H1 (cell line): ENCODE measurements at regions not wholly inside any gene's neighbourhood (a gene's known extent, or its start where the extent isn't known, plus 50 kb on each side); places are given as distances from the start of the nearest gene placed in this dataset.

ENCODE experiments used
- CTCF ChIA-PET: fragments of 300-600 bp; sonication (Branson Sonifier 250); formaldehyde crosslinking; loops from one replicate; lab custom pipeline; 2021; ENCODE audit not compliant: partially characterized antibody; lab: Charles Lee
- POLR2A ChIA-PET: fragments of 300-600 bp; sonication (Branson Sonifier 250); formaldehyde crosslinking; loops from one replicate; lab custom pipeline; 2021; ENCODE audit warnings: inconsistent platforms; ENCODE audit not compliant: partially characterized antibody; lab: Charles Lee
- DNase-seq, 2 experiments: peaks; one replicate each; pipeline versions ENCODE4 v3.0.0 to v3.0.0-alpha.2; 2010 to 2022; ENCODE audit warnings: low spot score in 2 of 2, low read depth in 1 of 2, mixed read lengths in 1 of 2
- FAIRE-seq: peaks from 2 replicates; lab custom pipeline; 2011; peaks lifted over from hg19 to GRCh38; lab: Jason Lieb, UNC
- H2AFZ ChIP-seq: 2 replicates; pipeline ENCODE4 v1.8.1; 2012; ENCODE audit warnings: low read length, inconsistent platforms
- H2AK5ac ChIP-seq: 2 replicates; pipeline ENCODE4 v1.6.1; 2013; ENCODE audit warnings: low read depth, low read length
- H2BK120ac ChIP-seq: replicated peaks from 2 replicates; pipeline ENCODE3; 2013; ENCODE audit warnings: low read depth, low read length, inconsistent platforms
- H2BK12ac ChIP-seq: 2 replicates; pipeline ENCODE4 v1.6.1; 2013; ENCODE audit warnings: low read depth, low read length
- H2BK15ac ChIP-seq: 2 replicates; pipeline ENCODE4 v1.6.1; 2013; ENCODE audit warnings: low read length
- H2BK20ac ChIP-seq: 2 replicates; pipeline ENCODE4 v1.6.1; 2013; ENCODE audit warnings: low read length
- H2BK5ac ChIP-seq: 2 replicates; pipeline ENCODE4 v1.6.1; 2013; ENCODE audit warnings: low read depth, low read length
- H3K14ac ChIP-seq: 2 replicates; pipeline ENCODE4 v1.6.1; 2013; ENCODE audit warnings: inconsistent platforms; ENCODE audit not compliant: insufficient read length
- H3K18ac ChIP-seq: 2 replicates; pipeline ENCODE4 v1.6.1; 2013; ENCODE audit warnings: low read length; ENCODE audit errors: extremely low read depth
- H3K23ac ChIP-seq: 2 replicates; pipeline ENCODE4 v1.6.1; 2013; ENCODE audit warnings: inconsistent platforms; ENCODE audit not compliant: insufficient read length
- H3K23me2 ChIP-seq: 2 replicates; pipeline ENCODE4 v1.6.1; 2013; ENCODE audit warnings: low read depth, low read length
- H3K27ac ChIP-seq: 2 replicates; pipeline ENCODE4 v1.6.1; 2011; ENCODE audit warnings: low read depth, low read length, inconsistent platforms
- H3K27me3 ChIP-seq, 4 experiments: replicated peaks in 1 of 4; 1 replicate in 1 of 4; 2 replicates in 3 of 4; pipeline versions ENCODE4 v1.6.1 to v1.8.1; 2011 to 2013; ENCODE audit warnings: low read length in 3 of 4, mild to moderate bottlenecking in 3 of 4, inconsistent platforms in 2 of 4, mixed read lengths in 2 of 4, moderate library complexity in 1 of 4; ENCODE audit not compliant: control insufficient read depth in 3 of 4, insufficient read depth in 3 of 4; ENCODE audit errors: extremely low read depth in 1 of 4
- H3K36me3 ChIP-seq, 4 experiments: 2 replicates each; pipeline versions ENCODE4 v1.6.1 to v1.8.1; 2011 to 2013; ENCODE audit warnings: mild to moderate bottlenecking in 4 of 4, low read length in 3 of 4, moderate library complexity in 2 of 4, control low read depth in 1 of 4, inconsistent platforms in 1 of 4; ENCODE audit not compliant: insufficient read depth in 4 of 4, control insufficient read depth in 2 of 4
- H3K4ac ChIP-seq: replicated peaks from 2 replicates; pipeline ENCODE3; 2013; ENCODE audit warnings: low read length, low read depth, mixed read lengths, inconsistent platforms; ENCODE audit not compliant: insufficient read length
- H3K4me1 ChIP-seq, 4 experiments: replicated peaks in 1 of 4; 1 replicate in 1 of 4; 2 replicates in 3 of 4; pipeline versions ENCODE4 v1.6.1 to v1.8.1; 2011 to 2013; ENCODE audit warnings: low read length in 3 of 4, inconsistent platforms in 2 of 4, mixed read lengths in 1 of 4; ENCODE audit not compliant: insufficient read depth in 4 of 4, control insufficient read depth in 3 of 4
- H3K4me2 ChIP-seq, 2 experiments: 2 replicates each; pipeline versions ENCODE4 v1.6.1 to v1.8.1; 2011 to 2013; ENCODE audit warnings: low read depth in 2 of 2, low read length in 2 of 2, control low read depth in 1 of 2, inconsistent platforms in 1 of 2, mild to moderate bottlenecking in 1 of 2; ENCODE audit not compliant: insufficient read depth in 1 of 2
- H3K4me3 ChIP-seq, 4 experiments: fragments of 200-600, 300-600 bp in 1 of 4; sonication (generic), shearing (Covaris generic), sonication (Bioruptor Twin) in 1 of 4; 2 replicates each; pipeline versions ENCODE4 v1.5.1 to v1.8.1; 2011 to 2016; ENCODE audit warnings: low read length in 4 of 4, low read depth in 3 of 4, control low read depth in 2 of 4, inconsistent platforms in 2 of 4, mild to moderate bottlenecking in 2 of 4, mixed read lengths in 1 of 4, moderate library complexity in 1 of 4; ENCODE audit not compliant: insufficient read depth in 2 of 4; ENCODE audit errors: extremely low read depth in 1 of 4
- H3K56ac ChIP-seq: replicated peaks from 2 replicates; pipeline ENCODE3; 2013; ENCODE audit warnings: low read depth, mild to moderate bottlenecking, mixed read lengths, low read length, inconsistent platforms; ENCODE audit not compliant: insufficient read length
- H3K79me1 ChIP-seq: 2 replicates; pipeline ENCODE4 v1.6.1; 2013; ENCODE audit warnings: low read depth, low read length, control low read depth
- H3K79me2 ChIP-seq, 2 experiments: 2 replicates each; pipeline versions ENCODE4 v1.6.1 to v1.8.1; 2012 to 2013; ENCODE audit warnings: low read length in 2 of 2, mild to moderate bottlenecking in 2 of 2, inconsistent platforms in 1 of 2; ENCODE audit not compliant: insufficient read depth in 2 of 2, control insufficient read depth in 1 of 2
- H3K9ac ChIP-seq, 4 experiments: replicated peaks in 1 of 4; 1 replicate in 1 of 4; 2 replicates in 3 of 4; pipeline versions ENCODE4 v1.6.1 to v1.8.1; 2011 to 2013; ENCODE audit warnings: low read depth in 3 of 4, low read length in 3 of 4, control low read depth in 2 of 4, mild to moderate bottlenecking in 2 of 4, moderate library complexity in 2 of 4, inconsistent platforms in 1 of 4; ENCODE audit errors: extremely low read depth in 1 of 4
- H3K9me3 ChIP-seq, 2 experiments: 2 replicates each; pipeline versions ENCODE4 v1.6.1 to v1.8.1; 2012 to 2013; ENCODE audit warnings: mild to moderate bottlenecking in 2 of 2, moderate library complexity in 2 of 2, control low read depth in 1 of 2, inconsistent platforms in 1 of 2, low read depth in 1 of 2, low read length in 1 of 2, mixed read lengths in 1 of 2; ENCODE audit not compliant: insufficient read depth in 2 of 2
- H4K20me1 ChIP-seq, 2 experiments: replicated peaks in 1 of 2; 2 replicates each; pipeline versions ENCODE3 to v1.8.1; 2011 to 2013; ENCODE audit warnings: inconsistent platforms in 2 of 2, low read length in 2 of 2, mild to moderate bottlenecking in 1 of 2; ENCODE audit not compliant: insufficient read depth in 2 of 2, control insufficient read depth in 1 of 2
- H4K5ac ChIP-seq: 2 replicates; pipeline ENCODE4 v1.6.1; 2013; ENCODE audit warnings: low read length, low read depth, mixed read lengths, inconsistent platforms; ENCODE audit not compliant: insufficient read length
- H4K8ac ChIP-seq: 2 replicates; pipeline ENCODE4 v1.8.0; 2013; ENCODE audit warnings: mild to moderate bottlenecking, moderate library complexity, low read length, inconsistent platforms; ENCODE audit not compliant: insufficient read depth; ENCODE audit errors: extremely low read depth
- H4K91ac ChIP-seq: replicated peaks from 2 replicates; pipeline ENCODE3; 2013; ENCODE audit warnings: low read length, mixed read lengths, inconsistent platforms; ENCODE audit not compliant: insufficient read length
- RAD21 ChIP-seq, 2 experiments: IDR thresholded peaks in 1 of 2; conservative IDR thresholded peaks in 1 of 2; 2 replicates each; pipeline ENCODE4 v1.6.1; 2011; ENCODE audit warnings: low read depth in 2 of 2, low read length in 2 of 2, improper control_type of control experiment in 1 of 2, inconsistent platforms in 1 of 2, mild to moderate bottlenecking in 1 of 2, moderate library complexity in 1 of 2
- SIRT6 ChIP-seq: IDR thresholded peaks from one replicate; pipeline ENCODE4 v1.7.1; 2012; ENCODE audit warnings: low read length, inconsistent platforms
- WGBS, 2 experiments: shearing (Covaris generic) in 1 of 2; methylation state at CpG; one replicate each; pipeline versions ENCODE4 v1.1.6 to v1.1.7; 2013 to 2015; ENCODE audit warnings: low lambda C conversion rate in 2 of 2, mixed read lengths in 2 of 2, inconsistent platforms in 1 of 2, low coverage in 1 of 2, missing lambda C conversion rate in 1 of 2; ENCODE audit not compliant: insufficient replicate concordance in 2 of 2, insufficient coverage in 1 of 2, insufficient read length in 1 of 2; ENCODE audit errors: extremely low coverage in 1 of 2, missing lambda C conversion rate in 1 of 2; 5-methylcytosine and 5-hydroxymethylcytosine counted together

- H4K20me1 ChIP-seq = no peaks in the 10 kb centered on the region
- CTCF ChIA-PET = interaction anchor here (0.7 to 1.5 kb wide), 5 partner anchors 24 to 300 kb away, joined by 3 to 5 read pairs (median 4); no protein-coding TSS in a partner anchor
- H2AK5ac ChIP-seq = no peak overlapping the region
- H3K9me3 ChIP-seq = peaks cover 3 to 4% of the 10 kb centered on the region in 2 experiments; a peak in 2 of 4 replicates
- peaks cover 0 to 4% (median under 1%) of the 10 kb centered on the region in 4 experiments; a peak in 3 of 7 replicates for H3K4me1 ChIP-seq
- H4K91ac ChIP-seq = no peak overlapping the region
- DNase-seq (no peak), FAIRE-seq (no peak)
- no peak overlapping the region for H4K5ac ChIP-seq
- no peak overlapping the region for H3K4ac ChIP-seq
- no peak overlapping the region for H4K8ac ChIP-seq
- no peaks in the 10 kb centered on the region for H3K27me3 ChIP-seq
- H3K79me2 ChIP-seq = no peaks in the 10 kb centered on the region
- peak in 1 of 2 experiments; percentile 8; a peak in 1 of 4 replicates for TF ChIP-seq RAD21 (IDR thresholded peaks at IDR 0.05 in 1 of 2, conservative IDR thresholded peaks at IDR 0.05 in 1 of 2; ENCODE audit: low read depth in 2 of 2, low read length in 2 of 2)
- TF ChIP-seq SIRT6 = no peak
- no peak overlapping the region for H3K56ac ChIP-seq
- H3K18ac ChIP-seq = no peak overlapping the region; the same call in 1 of the 2 replicates
- no peak overlapping the region for H3K14ac ChIP-seq
- H3K4me3 ChIP-seq = no peak overlapping the region
- no peaks in the 10 kb centered on the region for H3K23me2 ChIP-seq
- H2BK15ac ChIP-seq = no peak overlapping the region
- H2BK5ac ChIP-seq = no peak overlapping the region
- H2BK120ac ChIP-seq = no peak overlapping the region
- no peak overlapping the region for H2BK12ac ChIP-seq
- H3K4me2 ChIP-seq = 0 out of 4 replicates have a peak overlapping the region, but pooled peaks of 1 of the 2 experiments have one; percentile 3
- H2AFZ ChIP-seq = 0 out of 2 replicates have a peak overlapping the region, but pooled peaks have one; percentile 7
- POLR2A ChIA-PET = interaction anchor here (0.6 kb wide), 1 partner anchor 137 kb away, joined by 3 read pairs; no protein-coding TSS in a partner anchor
- no peak overlapping the region for H3K27ac ChIP-seq
- no peak overlapping the region for H2BK20ac ChIP-seq
- no peaks in the 10 kb centered on the region for H3K79me1 ChIP-seq
- H3K23ac ChIP-seq = no peak overlapping the region
- H3K9ac ChIP-seq = no peak overlapping the region
- 61% methylated on average over 7 of the region's 7 CpGs; no CpG with 5 or more reads in 1 of the 2 experiments for WGBS, 2 experiments
- no peaks in the 10 kb centered on the region for H3K36me3 ChIP-seq
Measured at GRCh38 chr7:37534893-37535610, 86.4 kb upstream of the ELMO1 start.
